ENCODE measurements at regions not wholly inside any gene's neighbourhood (a gene's known extent, or its start where the extent isn't known, plus 50 kb on each side); places are given as distances from the start of the nearest gene placed in this dataset.

DNA sequence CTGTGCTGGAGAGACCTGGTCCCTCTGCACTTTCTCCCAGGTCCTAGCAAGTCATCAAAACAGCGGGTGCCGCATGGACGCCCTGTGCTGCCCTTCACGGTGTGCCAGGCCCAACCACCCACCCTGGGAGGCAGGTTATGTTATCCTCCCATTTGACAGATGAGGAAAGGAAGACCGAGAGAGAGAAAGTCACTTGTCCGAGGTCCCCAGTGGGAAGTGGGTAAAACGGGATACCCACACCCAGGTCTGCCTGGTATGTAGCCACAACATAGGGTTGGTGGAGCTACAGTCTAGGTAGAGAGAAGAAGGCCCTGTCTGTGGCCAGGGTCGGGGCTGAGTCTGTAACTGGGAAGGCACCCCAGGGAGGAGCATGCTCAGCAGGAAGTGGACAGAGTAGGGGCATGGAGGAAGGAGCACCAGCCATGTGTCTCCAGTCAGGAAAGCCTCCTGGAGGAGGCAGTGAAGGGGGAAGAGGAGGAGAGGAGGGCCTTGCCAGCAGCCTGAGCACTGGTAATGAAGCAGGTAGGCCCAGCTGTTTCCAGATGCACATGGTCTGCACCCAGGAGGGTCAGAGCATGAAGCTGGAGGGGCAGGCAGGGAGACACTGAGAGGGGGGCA lies 98.4 kb downstream of the ZFP36L2 start:
- TF ChIP-seq POLR2A (IDR thresholded peaks at IDR 0.05) (no peak), CTCF (IDR thresholded peaks at IDR 0.05) (no peak)
